ENCODE measurements at regions not wholly inside any gene's neighbourhood (a gene's known extent, or its start where the extent isn't known, plus 50 kb on each side); places are given as distances from the start of the nearest gene placed in this dataset.
A peak's percentile ranks its signal among the peaks of the same experiment; 100 is the strongest.

DNA sequence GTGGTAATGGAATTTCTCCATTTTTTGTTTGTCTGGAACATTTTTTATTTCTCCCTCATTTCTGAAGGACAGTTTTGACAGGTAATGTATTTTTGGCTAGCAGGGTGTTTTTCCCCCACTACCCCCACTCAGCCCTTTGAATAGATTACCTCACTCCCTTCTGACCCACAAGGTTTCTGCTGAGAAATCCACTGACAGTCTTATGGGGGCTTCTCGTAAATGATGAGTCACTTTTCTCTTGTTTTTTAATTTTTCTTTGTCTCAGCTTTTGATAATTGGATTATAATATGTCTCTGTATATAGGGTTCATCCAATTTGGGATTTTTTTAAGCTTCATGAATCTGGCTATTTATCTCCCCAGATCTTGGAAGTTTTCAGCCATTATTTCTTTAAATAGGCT lies 74.7 kb upstream of the CCDC71L start:
- DNase-seq (ENCODE audit: low spot score in 2 of 2) = no peak
- H3K4me1 ChIP-seq = no peaks in the 10 kb centered on the region
- TF ChIP-seq, protein P1, sequence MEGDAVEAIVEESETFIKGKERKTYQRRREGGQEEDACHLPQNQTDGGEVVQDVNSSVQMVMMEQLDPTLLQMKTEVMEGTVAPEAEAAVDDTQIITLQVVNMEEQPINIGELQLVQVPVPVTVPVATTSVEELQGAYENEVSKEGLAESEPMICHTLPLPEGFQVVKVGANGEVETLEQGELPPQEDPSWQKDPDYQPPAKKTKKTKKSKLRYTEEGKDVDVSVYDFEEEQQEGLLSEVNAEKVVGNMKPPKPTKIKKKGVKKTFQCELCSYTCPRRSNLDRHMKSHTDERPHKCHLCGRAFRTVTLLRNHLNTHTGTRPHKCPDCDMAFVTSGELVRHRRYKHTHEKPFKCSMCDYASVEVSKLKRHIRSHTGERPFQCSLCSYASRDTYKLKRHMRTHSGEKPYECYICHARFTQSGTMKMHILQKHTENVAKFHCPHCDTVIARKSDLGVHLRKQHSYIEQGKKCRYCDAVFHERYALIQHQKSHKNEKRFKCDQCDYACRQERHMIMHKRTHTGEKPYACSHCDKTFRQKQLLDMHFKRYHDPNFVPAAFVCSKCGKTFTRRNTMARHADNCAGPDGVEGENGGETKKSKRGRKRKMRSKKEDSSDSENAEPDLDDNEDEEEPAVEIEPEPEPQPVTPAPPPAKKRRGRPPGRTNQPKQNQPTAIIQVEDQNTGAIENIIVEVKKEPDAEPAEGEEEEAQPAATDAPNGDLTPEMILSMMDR (IDR thresholded peaks at IDR 0.05) = no peak
- no peaks in the 10 kb centered on the region for H3K27me3 ChIP-seq
- H3K27ac ChIP-seq = no peak overlapping the region
- H3K36me3 ChIP-seq = no peaks in the 10 kb centered on the region
- no peak overlapping the region for H3K4me3 ChIP-seq
- H3K9me3 ChIP-seq = no peaks in the 10 kb centered on the region
- intact Hi-C loops (cut with DNase I) = loop anchor here (5.0 kb wide), 2 partner anchors 193 to 558 kb away; no protein-coding TSS in a partner anchor

DNA sequence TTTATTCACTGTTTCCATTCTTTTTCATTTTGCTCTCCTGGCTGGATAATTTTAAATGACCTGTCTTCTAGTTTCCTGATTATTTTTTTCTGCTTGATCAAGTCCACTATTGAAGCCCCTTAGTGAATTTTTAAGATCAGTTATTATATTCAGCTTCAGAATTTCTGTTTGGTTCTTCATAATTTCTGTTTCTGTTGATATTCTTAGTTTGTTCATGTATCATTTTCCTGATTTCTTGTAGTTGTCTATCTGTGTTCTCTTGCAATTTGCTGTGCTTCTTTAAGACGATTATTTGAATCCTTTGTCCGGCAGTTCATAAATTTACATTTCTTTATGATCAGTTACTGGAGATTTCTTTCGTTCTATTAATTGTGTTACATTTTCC lies 75.2 kb upstream of the CCDC71L start:
- H3K4me3 ChIP-seq = no peak overlapping the region
- H3K9me3 ChIP-seq = no peaks in the 10 kb centered on the region
- no peaks in the 10 kb centered on the region for H3K4me1 ChIP-seq
- H3K36me3 ChIP-seq = no peaks in the 10 kb centered on the region
- TF ChIP-seq, protein P1 (IDR thresholded peaks at IDR 0.05) = no peak
- intact Hi-C loops (cut with DNase I) = loop anchor here (5.0 kb wide), 2 partner anchors 194 to 559 kb away; no protein-coding TSS in a partner anchor
- no peaks in the 10 kb centered on the region for H3K27me3 ChIP-seq
- H3K27ac ChIP-seq = no peak overlapping the region
- no peak for DNase-seq (ENCODE audit: low spot score in 2 of 2)

DNA sequence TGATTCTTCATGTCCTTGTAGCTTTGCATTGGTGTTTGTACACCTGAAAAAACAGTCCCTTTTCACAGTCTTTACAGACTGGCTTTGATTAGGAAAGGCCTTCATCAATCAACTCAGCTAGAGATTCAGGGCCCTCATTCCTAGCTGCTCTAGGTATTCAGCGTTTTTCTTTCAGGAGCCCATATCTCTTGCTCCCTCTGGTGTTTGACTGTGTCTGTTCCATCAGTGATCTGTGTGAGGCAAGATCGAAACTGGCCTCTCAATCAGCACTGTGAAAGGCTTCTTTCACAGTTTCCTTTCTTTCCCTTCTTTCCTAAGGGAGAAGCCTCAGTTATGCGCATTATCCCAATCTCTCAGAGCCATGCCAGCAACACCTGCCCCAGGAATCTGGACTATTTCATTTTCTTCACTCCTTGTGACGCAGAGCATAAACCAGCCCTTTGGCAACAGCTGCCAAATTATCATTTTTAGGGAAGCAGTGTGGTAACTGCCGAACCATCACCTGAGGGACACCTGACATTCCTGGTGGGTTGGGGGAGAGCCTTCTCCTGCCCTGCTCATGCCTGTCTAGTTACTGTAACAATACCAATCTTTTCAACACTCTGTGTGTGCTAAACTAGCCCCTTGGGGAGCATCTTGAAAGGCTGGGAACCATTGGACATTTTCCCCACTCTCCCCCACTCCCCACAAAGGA lies 75.7 kb upstream of the CCDC71L start:
- intact Hi-C loops (cut with DNase I) = loop anchor here (1.0 to 5.0 kb wide), 3 partner anchors 76 to 559 kb away; no protein-coding TSS in a partner anchor
- H3K27ac ChIP-seq = no peak overlapping the region

DNA sequence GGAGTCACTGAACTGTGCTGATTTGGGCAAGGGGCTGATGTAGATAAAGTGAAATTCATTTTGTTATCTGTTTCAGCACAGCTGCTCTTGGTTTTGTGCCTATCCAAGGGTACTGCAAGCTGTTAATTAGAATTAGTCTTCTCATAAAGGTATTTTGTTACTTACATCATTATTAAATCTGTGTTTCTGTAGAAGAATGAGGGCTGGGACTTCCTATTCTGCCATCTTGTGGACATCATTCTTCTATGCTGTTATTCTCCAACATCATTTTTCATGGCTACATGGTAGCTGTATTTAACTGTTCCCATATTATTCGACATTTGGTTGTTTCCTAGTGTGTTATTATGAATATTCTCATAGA lies 76.2 kb upstream of the CCDC71L start:
- Histone ChIP-seq H3K4me1 (no peaks in the 10 kb centered on the region), H3K27ac (no peak overlapping the region), H3K27me3 (no peaks in the 10 kb centered on the region), H3K9me3 (no peaks in the 10 kb centered on the region), H3K36me3 (no peaks in the 10 kb centered on the region), H3K4me3 (no peak overlapping the region)
- TF ChIP-seq, protein P1 (IDR thresholded peaks at IDR 0.05) = peak in 2 of 3 experiments; percentile 5 to 14
- DNase-seq (ENCODE audit: low spot score in 2 of 2) = no peak
- intact Hi-C loops (cut with DNase I) = loop anchor here (1.0 to 5.0 kb wide), 3 partner anchors 77 to 560 kb away; no protein-coding TSS in a partner anchor

More for the DNA sequence above, 75.7 kb upstream of the CCDC71L start:
- Histone ChIP-seq H3K4me3 (no peak overlapping the region), H3K4me1 (no peaks in the 10 kb centered on the region), H3K36me3 (no peaks in the 10 kb centered on the region), H3K27me3 (no peaks in the 10 kb centered on the region), H3K9me3 (no peaks in the 10 kb centered on the region)
- DNase-seq (ENCODE audit: low spot score in 2 of 2) = no peak
- TF ChIP-seq, protein P1 (IDR thresholded peaks at IDR 0.05) = peak; percentile 16 to 53 (median 44)

DNA sequence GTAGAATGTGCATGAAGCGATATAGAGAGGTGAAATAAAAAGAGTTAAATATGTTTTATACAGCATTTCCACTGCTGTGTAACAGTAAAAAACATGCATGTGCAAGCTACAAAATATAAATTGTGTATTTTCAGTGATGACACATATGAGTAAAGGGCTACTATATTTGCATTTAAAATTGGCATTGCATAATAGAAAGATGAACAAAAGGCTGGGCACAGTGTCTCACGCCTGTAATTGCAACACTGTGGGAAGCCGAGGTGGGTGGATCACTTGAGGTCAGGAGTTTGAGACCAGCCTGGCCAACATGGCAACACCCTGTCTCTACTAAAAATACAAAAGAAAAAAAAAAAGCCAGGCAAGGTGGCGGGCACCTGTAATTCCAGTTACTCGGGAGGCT lies 79.8 kb upstream of the CCDC71L start:
- intact Hi-C loops (cut with DNase I) = no loop called here
- Histone ChIP-seq H3K27ac (no peak overlapping the region), H3K4me1 (no peaks in the 10 kb centered on the region), H3K27me3 (no peaks in the 10 kb centered on the region), H3K36me3 (no peaks in the 10 kb centered on the region), H3K4me3 (no peak overlapping the region), H3K9me3 (no peaks in the 10 kb centered on the region)
- no peak for DNase-seq (ENCODE audit: low spot score in 2 of 2)
- TF ChIP-seq, protein P1 (IDR thresholded peaks at IDR 0.05) = no peak

Data from ascending aorta (tissue), 2 donors.